SKM-1 (cell line): ENCODE measurements at regions not wholly inside any gene's neighbourhood (a gene's known extent, or its start where the extent isn't known, plus 50 kb on each side); places are given as distances from the start of the nearest gene placed in this dataset.
"Not testable (repeated sequence)": the region's sequence is repeated elsewhere in the genome, so short reads cannot be mapped to it uniquely, and the experiment has no call there.

Experiments
- DNase-seq: peaks from one replicate; lab custom pipeline; 2025; ENCODE audit not compliant: unreplicated experiment; lab: John Stamatoyannopoulos, UW

DNA sequence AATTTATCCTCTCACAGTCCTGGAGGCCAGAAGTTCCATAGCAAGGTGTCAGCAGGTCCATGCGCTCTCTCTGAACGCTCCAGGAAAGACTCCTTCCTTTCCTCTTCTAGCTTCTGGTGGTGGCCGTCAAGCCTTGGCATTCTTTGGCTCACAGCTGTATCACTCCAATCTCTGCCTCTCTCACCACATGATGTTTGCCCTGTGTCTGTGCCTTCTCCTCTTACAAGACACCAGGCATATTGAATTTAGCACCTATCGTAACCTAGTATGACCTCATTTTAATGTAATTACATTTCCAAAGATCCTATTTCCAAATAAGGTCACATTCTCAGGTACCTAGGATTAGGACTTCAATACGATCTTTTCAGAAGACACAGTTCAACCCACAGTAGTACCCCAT is 428.5 kb downstream of the CD83 start:
- no peak for DNase-seq

DNA sequence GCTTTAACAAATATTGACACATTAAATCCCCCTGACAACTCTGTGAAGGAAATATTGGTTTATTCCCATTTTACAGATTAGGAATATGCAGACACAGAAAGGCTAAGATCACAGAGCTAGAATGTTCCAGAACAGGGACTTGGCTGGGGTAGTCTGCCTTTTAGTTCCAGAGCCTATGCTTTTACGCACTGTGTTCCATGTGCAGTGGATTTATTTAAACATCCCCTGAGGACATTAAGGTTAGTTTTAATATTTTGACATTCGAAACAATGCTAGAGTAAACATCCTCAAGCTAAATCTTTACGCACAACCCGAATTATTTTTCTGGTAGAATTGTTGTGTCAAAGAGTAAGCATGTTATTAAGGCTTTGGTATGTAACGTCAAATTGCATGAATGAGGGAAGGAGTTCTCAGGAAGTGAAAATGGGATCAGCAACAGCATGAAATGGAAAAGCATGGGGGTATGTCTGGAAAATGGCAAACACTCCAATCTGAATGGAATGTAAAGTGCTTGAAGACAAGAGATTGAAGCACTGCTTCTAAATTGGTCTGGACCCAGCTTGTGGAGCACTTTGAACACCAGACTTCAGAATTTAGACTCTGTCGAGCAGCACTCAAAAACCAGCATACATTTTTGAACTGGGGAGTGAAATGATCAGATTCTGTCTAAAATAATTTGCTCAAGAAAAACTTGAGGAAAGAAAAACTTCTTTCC is 429.9 kb downstream of the CD83 start:
- DNase-seq = no peak

DNA sequence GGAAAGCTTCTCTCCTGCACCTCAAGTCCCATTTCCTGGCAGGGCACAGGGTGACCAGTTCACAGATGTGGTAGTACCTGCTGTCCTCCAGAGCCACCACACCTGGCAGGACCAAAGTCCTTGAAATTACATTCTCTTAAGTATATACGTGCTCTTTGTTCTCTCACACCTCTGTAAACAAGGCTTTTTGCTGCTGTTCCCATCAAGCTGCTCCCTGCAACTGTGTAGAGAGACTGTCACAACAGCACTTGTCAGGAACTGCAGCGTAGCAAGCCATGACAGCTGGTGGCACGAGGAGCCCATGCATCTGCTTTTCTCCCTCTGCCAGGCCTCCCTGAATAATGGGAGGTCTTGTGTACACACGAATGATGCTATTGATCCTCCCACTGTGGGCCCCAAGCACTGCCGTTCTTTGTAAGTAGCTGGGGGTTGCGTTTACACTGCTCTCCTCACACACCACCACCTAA is 431.8 kb downstream of the CD83 start:
- DNase-seq = no peak

DNA sequence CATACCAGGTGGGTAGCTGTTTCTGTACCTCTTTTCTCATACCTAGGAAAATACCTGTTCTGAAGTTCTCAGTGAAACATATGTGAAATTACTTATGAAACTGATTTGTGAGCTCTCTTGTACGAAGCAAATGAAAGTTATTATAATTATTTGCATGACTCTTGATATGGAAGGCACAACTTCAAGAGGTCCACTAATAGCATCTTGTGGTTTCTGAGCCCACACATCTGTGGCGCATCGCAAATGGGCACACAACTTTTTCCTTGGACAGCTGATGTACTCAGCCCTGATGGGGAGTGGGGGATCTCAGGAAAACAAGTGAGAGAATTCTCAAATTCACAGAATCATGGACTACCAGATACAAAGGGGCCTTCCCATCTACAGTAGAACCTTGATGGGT is 432.3 kb downstream of the CD83 start:
- DNase-seq = no peak

DNA sequence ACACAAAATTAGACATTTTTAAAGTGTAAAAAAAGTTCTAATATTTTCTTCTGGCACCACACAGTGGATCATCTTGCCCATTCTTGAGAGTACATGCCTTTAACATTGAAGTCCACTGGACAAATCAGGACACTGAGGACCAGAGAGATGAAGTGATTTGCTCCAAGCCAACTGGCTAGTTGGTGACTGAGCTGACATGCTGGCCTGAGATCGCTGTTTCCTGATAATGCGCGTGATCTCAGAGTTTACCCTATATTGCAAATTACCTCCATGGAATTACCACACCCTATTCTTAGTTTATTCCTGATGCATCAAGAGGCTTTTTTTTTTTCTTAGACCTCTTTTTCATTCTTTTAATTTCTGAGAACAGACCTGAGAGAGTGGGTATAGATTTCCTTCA is 432.8 kb downstream of the CD83 start:
- no peak for DNase-seq

DNA sequence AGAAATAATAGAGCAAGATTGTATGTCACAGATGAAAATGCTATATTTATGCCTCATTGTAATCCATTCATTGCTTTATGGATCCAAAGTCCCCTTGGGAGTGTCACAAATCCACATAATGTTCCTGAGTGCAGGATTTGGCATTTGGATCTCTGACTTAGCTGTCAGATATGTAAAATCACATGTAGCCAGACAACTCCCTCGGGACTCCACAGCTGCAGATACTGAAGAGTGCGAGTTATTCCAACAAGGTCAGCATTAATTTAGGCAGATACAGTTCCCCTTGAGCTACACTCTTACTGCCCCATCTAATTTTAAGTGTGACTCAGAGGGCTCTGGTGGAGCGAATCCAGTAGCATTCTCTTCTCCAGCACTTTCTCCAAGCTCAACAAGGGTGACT is 433.2 kb downstream of the CD83 start:
- DNase-seq = no peak

DNA sequence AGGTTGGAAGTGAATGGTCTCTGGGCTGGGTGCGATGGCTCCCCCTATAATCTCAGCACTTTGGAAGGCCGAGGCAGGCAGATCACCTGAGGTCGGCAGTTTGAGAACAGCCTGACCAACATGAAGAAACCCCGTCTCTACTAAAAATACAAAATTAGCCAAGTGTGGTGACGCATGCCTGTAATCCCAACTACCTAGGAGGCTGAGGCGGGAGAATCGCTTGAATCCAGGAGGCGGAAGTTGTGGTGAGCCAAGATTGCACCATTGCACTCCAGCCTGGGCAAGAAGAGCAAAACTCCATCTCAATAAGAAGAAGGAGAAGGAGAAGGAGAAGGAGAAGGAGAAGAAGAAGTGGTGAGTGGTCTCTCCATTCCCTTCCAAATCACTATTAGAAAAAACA is 434.0 kb downstream of the CD83 start:
- DNase-seq = not testable (repeated sequence)

DNA sequence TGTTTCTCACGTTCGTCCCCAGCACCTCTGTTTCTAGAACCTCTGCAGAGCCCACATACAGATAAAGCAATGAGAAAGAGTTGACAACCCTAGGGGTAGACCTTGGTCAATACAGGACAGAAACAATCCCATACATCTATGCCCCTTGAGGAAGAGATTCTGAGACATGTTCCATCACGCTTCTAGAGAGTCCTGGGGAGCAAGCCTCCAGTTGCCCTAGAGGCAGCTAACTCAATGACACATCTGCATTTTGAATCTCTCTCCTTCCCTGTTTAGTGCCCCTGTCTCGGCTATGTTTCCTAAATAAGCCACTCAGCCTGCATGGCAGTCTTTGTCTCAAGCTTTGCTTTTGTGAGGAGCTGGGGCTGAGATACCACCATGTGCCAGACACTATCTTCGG is 435.3 kb downstream of the CD83 start:
- DNase-seq = no peak

DNA sequence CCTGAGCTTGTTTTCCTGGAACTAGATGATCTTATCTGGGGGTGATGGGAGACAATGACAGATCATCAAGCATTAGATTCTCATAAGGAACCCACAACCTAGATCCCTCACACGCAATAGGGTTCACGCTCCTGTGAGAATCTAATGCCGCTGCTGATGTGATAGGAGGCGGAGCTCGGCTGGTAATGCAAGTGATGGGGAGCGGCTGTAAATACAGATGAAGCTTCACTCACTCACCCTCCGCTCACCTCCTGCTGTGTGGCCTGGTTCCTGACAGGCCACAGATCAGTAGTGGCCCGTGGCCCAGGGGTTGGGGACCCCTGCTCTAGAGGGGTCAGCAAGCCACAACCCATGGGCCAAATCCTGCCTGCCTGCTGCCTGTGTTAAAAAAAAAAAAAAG is 435.9 kb downstream of the CD83 start:
- no peak for DNase-seq

DNA sequence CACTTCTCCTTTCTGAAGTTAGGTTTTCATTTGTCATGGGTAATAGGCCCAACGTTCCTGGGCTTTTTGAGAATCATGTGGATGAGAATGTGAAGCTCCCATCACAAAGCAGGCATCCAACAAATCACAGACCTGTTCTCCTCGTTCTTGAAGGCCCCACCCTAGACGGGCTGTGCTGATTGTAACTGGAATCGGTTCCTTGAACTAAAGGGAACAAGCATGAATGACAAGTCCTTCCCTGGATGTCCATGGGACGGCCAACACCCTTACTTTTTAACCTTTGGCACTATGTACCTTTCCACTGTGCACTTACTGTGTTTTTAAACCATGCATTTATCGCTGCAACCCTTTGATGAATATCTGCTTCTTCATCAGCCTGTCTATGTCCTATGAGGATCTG is 438.2 kb downstream of the CD83 start:
- DNase-seq = no peak

DNA sequence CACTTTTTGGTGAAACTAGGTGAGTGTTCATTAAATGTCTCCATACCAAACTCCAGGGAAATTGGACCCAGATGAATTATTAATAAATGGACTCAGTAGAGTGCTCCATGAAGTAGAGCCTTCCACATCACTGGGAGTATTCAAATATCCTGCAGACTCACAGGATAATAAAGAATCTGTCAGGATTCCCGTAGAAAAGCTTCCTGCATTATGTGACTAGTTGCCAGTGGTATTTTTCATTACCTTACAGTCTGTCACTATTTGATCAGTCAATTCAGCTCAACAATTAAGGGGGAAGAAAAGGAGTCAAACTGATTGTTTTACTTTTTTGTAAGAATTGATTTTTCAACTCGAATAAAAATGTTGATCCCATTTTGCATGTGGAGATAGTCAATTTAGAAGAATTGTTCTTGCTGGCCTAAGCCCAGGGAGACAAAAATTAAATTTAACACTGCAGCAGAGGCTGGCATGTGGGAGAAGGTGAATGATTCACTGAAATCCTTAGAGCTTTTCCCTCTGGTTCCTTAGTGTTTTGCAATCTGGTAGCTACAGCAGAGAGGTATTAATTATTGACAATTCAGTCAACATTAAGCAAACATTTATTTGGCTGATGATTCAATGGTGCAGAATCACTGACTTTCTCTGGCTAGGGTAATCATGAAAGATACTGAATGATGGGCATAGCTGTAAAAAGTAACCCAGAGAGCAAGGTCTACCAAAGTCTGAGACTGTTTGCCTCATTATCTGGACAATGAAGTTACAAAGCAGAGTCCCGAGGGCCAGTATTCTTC is 442.4 kb downstream of the CD83 start:
- no peak for DNase-seq

DNA sequence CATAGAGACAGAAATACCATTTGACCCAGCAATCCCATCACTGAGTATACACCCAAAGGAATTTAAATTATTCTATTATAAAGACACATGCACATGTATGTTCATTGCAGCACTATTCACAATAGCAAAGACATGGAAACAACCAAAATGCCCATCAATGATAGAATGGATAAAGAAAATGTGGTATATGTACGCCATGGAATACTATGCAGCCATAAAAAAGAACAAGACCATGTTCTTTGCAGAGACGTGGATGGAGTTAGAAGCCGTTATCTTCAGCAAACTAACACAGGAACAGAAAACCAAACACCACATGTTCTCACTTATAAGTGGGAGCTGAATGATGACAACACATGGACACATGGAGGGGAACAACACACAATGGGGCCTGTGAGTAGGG is 444.0 kb downstream of the CD83 start:
- DNase-seq = not testable (repeated sequence)

DNA sequence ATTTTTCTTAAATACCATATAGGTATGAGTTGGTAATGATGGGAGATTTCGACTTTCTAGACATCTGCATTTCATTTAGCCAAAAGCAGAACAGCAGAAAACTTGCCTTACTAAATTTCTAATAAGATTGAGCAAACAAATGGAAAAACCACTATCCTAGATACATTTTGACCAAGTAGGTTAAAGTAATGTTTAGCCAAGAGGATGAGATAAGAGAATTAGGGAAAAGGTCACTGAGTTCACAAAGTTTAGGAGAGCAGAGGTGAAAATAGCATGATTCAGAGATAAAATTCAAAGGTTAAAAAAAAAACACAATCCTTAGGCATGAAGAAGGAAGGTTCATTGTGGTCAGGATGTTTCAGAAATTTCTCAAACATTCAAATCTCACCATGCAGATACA is 450.3 kb downstream of the CD83 start:
- no peak for DNase-seq

DNA sequence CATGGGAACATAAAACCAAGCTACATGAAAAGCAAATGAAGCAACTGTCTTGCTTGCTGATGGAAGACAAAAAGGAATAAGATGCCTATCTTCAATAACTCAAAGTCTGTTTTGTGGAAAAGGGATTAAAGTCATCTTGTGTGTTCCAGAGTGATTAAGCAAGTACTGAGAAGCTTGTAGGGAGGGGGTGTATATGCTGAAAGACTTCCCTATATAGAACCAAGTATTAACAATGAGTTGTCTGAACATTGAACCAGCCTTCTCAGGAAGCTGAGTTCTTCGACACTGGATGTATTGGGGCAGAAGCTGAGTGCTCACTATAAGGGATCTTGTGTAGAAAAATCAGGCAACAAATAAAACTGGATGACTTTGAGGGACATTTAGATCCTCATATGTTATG is 451.8 kb downstream of the CD83 start:
- no peak for DNase-seq

DNA sequence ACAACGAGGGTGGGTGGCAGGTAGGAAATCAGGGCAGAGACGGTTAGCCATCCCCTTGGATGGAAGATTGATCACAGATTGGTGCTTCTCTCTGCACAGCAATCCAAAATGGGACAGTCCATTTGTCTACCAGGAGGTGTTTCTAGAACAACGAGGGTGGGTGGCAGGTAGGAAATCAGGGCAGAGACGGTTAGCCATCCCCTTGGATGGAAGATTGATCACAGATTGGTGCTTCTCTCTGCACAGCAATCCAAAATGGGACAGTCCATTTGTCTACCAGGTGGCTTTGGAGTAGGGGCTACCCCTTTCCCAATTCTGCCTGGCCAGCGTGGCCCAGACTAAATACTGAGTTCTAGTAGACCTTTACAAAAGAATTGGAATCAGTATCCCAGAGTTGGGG is 452.3 kb downstream of the CD83 start:
- DNase-seq = not testable (repeated sequence)

DNA sequence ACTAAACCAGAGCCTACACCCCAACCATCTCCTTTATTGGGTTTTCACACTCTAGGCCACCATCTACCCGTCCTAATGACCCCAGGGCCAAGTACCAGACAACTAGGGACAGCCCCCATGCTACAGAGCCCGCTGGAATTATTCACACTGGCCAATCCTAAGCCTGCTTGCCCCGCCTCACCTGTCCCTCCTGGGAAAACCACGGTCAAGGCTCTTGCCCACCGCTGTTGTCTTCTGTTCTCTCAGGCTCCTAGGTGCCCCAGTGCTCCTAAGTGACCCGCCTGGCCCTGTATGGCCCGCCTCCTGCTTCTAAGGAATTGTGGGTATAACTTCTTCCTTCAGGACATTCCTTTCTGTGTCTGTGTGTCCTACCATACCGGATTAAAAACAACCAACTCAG is 453.4 kb downstream of the CD83 start:
- DNase-seq = no peak

DNA sequence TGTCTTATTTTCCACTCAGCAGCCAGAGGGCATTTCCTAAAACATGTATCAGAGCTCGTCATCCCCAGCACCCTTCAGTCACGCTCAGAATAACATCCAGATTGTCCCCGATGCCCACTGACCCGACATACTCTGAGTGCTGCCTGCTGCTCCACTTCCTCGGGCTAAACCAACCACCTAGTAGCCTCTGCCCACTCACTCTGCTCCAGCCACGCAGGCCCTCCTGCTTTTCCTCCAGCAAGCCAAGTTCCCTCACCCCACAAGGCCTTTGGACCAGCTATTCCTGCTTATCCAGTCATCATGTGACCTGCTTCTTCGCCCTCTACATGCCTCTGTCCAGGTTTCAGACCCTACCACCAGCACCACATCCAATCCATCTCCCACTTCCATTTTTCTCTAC is 454.2 kb downstream of the CD83 start:
- DNase-seq = no peak

DNA sequence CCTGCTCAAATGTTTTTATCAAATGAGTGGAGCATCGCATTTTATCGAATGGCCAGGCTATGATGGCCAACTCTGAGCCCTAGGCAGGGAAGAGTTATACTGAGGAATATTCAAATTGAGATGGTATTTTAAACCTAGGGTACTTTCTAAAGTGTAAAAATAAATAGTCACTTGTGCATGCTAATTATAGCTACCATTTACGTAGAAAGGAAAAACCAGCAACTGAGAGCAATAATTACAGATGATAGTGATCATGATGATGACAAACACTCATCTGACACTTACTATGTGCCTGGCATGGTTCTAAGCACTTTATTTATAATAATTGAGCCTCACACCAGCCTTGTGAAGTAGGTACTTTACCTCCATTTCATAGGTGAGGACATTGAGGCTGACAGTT is 455.7 kb downstream of the CD83 start:
- DNase-seq = no peak

DNA sequence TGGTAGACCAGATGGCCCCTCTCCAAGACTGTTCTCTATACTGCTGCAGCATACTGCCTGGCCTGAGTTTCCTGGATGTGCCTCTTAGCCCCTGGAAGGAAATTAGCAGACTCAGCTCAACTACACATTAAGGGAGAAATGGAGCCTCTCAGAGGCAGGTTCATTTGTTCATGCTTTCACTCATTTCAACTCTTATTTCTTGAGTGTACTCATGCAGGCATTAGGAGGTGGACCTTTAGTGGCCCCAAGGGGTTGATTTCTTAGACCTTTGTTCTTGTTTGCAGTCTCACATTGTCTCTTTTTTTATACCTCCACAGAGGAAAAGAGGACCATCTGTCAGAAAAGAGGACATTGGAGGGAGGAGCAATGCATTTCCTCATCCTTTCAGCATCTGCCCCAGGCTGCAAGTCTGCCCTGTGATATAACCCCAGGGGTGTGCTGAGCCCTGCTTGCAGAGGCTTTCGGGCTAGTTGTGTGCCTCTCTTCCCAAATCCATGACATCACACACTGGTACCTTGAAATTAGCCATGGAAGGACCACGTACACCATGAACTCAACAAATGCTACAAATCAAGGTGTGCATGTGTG is 456.2 kb downstream of the CD83 start:
- DNase-seq = no peak

DNA sequence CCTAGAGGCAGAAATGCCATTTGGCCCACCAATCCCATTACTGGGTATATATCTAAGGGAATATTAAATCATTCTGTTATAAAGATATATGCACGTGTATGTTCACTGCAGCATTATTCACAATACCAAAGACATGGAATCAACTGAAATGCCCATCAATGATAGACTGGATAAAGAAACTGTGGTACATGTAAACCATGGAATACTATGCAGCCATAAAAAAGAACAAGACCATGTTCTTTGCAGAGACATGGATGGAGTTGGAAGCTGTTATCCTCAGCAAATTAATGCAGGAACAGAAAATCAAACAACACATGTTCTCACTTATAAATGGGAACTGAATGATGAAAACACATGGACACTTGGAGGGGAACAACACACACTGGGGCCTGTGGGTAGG is 458.4 kb downstream of the CD83 start:
- no peak for DNase-seq

DNA sequence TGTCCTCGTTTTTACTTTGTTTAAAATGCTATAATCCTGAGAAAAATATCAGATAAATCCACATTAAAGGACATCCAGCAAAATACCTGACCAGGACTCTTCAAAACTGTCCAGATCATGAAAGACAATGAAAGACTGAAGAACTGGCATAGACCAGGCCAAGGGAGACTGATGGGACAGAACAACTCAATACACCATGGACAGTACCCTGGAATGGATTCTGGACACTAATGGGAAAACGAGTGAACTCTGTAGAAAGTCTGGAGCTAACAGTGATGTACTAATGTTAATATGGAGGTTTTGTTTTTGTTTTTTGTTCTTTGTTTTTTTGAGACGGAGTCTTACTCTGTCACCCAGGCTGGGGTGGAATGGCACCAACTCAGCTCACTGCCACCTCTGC is 461.4 kb downstream of the CD83 start:
- no peak for DNase-seq

DNA sequence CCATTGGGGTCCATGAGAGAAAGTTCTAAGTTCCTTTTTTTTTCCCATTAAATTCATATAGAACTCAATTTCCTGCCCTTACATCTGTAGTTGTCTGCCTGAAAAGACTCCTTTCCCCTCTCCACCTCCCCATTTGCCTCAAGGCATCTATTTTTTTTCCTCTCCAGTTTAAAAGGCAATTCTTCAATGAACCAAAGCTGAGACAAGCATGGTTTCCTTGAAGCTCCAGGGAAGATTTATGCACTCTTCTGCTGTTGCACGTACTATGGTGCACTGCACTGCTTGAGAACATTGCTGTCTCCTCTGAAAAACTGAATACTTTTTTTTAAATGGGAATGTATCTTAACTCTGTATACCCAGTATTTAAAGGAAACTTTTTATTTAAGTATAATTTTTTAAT is 465.2 kb downstream of the CD83 start:
- DNase-seq = no peak
